Astrocyte of the spinal cord (primary cell): ENCODE measurements at regions not wholly inside any gene's neighbourhood (a gene's known extent, or its start where the extent isn't known, plus 50 kb on each side); places are given as distances from the start of the nearest gene placed in this dataset.
A peak's percentile ranks its signal among the peaks of the same experiment; 100 is the strongest.

Experiments
- DNase-seq: peaks from one replicate; pipeline ENCODE4 v3.0.0; 2011; ENCODE audit warnings: low read depth, low spot score
- H3K4me3 ChIP-seq: 2 replicates; pipeline ENCODE4 v1.5.1; 2011; ENCODE audit warnings: low read depth, mild to moderate bottlenecking, low read length, moderate library complexity
- in situ Hi-C: cut with HindIII; loops from 2 replicates; pipeline ENCODE4 v1.10.0; 2017; ENCODE audit warnings: low sequenced_read_pairs
- TF ChIP-seq, protein P1 (sequence below): IDR thresholded peaks from 2 replicates; pipeline ENCODE4 v1.5.1; 2012; ENCODE audit warnings: low read depth, mild to moderate bottlenecking, low read length, inconsistent platforms

DNA sequence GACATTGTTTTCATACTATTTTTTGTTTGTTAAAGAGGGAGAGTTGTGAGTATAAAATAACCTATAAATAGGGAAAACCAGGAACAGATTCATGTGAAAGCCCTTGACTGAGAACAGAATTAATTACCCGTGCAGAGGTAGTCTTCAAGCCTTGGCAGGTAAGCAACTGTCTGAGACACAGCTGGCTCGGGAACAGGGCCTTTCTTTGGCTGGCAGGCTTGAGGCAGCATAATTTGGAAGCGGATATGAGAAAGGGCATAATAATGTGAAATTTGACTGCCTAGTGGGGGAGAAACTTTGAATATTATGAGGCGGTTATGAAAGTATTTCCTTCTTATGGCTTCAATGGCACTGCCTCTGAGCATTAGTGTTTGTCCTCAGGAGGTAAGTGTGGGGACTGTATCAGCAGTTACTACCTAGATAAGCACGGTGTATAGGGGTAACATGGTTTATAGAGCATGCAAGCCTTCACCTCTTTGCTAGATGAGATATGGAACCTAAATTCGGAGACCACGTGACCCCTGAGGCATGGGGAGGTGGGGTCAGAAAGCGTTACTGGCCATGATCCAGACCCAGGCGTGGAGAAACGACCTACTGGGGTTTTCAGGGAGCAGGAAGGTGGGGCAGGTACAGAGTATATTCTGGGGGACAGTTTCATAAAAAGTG, 210.2 kb upstream of the GAS1 start:
- TF ChIP-seq, protein P1, sequence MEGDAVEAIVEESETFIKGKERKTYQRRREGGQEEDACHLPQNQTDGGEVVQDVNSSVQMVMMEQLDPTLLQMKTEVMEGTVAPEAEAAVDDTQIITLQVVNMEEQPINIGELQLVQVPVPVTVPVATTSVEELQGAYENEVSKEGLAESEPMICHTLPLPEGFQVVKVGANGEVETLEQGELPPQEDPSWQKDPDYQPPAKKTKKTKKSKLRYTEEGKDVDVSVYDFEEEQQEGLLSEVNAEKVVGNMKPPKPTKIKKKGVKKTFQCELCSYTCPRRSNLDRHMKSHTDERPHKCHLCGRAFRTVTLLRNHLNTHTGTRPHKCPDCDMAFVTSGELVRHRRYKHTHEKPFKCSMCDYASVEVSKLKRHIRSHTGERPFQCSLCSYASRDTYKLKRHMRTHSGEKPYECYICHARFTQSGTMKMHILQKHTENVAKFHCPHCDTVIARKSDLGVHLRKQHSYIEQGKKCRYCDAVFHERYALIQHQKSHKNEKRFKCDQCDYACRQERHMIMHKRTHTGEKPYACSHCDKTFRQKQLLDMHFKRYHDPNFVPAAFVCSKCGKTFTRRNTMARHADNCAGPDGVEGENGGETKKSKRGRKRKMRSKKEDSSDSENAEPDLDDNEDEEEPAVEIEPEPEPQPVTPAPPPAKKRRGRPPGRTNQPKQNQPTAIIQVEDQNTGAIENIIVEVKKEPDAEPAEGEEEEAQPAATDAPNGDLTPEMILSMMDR, result no peak
- no peak for DNase-seq
- in situ Hi-C loops, result no loop called here
- H3K4me3 ChIP-seq, result no peak overlapping the region

DNA sequence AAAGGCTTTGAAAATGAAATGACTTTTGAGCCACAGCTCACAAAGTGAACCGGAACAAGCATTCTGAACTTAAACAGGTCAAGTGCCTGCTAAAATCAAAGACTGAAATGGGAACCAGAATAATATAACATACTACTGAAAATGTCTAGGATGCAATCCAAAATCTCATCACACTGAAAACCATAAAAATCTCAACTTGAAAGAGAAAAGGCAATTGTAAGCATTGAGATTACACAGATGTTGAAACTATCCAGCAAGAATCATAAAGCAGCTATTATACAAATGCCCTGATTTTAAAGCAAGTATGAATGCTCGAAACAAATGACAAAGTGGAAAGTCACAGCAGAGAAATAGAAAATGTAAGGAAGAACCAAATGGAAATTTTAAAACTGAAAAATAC, 211.5 kb upstream of the GAS1 start:
- TF ChIP-seq, protein P1, result no peak
- in situ Hi-C loops, result no loop called here
- DNase-seq, result no peak
- no peak overlapping the region for H3K4me3 ChIP-seq

DNA sequence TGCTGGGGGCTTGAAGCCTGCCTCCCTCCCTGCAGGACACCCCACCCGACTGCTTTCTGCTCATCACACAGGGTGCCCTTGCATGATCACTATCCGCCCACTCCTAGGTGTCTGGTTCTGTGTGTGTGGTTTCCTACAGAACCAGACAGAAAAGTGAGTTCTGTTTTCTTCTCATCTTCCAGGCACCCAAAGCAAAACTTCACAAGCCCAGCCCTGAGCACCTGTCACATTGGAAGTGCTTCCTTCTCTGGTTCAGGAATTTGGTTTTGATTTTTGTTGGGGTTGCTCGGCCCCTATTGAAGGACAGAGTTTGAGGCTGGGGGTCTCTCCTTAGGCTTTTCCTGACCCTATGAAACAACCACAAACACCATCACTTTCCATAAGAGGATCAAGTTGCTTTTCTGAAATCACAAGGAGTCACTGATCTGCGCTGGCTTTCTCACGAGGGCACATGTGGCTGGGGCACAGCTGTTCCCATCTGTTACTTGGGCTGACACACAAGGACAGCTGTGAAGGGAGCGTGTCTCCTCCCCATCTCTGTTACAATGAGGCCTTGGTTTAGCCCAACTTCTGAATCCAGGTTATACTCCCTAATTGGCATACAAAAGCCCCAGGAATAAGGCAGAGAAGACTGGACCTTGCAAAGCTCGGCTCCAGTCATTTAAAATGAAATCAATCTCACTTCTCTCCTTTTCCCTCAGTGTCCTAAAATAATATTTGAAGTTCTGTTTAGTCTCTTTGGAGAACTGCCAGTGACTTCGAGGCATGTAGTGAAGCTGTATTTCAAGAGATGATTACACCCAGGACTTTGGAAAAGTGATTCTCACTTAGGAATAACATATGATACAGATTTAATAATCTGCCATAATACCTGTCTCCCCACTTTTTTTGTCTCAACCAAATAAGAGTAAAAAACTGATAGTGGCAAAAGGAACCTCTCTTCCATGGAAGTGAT, 213.1 kb upstream of the GAS1 start:
- in situ Hi-C loops, result no loop called here
- no peak overlapping the region for H3K4me3 ChIP-seq
- peak; percentile 40 for DNase-seq
- TF ChIP-seq, protein P1, result no peak

DNA sequence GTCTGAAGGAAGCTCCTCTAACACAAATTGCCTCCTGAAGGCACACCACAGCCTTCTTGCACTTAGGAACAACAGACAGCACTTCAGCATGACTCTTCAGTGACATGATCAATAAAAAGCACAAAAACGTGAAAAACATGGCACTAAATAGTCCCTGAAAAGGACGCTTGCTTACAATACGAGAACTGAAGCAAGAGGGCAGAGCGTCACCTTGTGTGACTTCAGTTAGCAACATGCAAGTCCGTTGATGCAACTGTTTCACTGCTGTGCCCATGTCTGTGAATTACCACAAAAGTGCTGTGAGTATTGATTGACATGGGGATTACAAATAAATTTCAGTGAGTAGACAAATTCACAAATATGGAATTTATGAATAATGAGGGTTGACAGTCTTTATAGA, 219.9 kb upstream of the GAS1 start:
- no peak overlapping the region for H3K4me3 ChIP-seq
- in situ Hi-C loops, result no loop called here
- TF ChIP-seq, protein P1, result no peak
- DNase-seq, result no peak

DNA sequence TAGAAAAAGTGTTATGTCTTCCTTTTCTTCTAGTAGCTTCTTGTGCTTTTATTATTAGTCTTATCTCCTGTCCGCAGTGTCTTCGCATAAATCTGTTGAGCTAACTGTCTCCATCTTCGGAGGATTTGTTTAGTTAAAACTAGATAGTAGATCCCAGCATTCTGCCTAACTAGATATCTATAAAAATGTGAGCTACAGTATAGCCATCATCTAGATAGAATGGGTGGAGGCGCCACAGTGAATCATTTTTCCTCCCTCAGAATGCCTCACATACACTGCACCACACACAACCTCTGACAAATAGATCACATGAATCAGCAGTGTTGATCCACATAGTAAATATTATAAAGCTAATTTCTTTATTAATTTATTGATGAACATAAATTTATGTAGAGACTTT, 220.3 kb upstream of the GAS1 start:
- DNase-seq, result no peak
- no peak overlapping the region for H3K4me3 ChIP-seq
- in situ Hi-C loops, result no loop called here
- TF ChIP-seq, protein P1, result no peak

DNA sequence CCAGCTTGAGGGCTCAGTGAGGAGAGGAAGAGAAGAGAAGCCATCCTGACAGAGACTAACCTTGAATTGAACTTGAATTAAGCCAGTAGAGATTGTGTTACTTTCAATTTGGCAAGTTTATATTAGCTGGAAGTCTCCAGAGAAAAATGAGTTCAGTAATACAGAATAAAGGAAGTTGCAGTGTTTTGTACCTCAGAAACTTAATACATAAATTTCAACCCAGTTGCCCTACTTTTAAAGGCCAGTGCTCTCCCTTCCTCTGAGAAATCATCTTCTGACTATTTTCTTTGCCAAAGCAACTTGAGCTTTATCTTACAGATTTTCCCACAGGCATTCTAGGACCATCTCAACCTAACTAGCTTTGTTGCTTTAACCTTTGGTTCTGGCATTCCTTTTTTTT, 231.0 kb upstream of the GAS1 start:
- in situ Hi-C loops, result no loop called here
- no peak overlapping the region for H3K4me3 ChIP-seq
- no peak for DNase-seq
- TF ChIP-seq, protein P1, result no peak
